HPDE6-E6E7 (cell line): ENCODE measurements at regions not wholly inside any gene's neighbourhood (a gene's known extent, or its start where the extent isn't known, plus 50 kb on each side); places are given as distances from the start of the nearest gene placed in this dataset.

Source experiments
- DNase-seq: peaks from one replicate; pipeline ENCODE4 v3.0.0; 2011; ENCODE audit warnings: missing footprints; ENCODE audit errors: extremely low spot score

GRCh38 chr1:147811273-147811672 lies 50.9 kb upstream of the GJA5 start:
- no peak for DNase-seq

- DNase-seq: no peak
Measured at GRCh38 chr1:147811751-147812150, 51.3 kb upstream of the GJA5 start.

GRCh38 chr1:147812799-147813198 lies 52.4 kb upstream of the GJA5 start:
- no peak for DNase-seq

- DNase-seq: no peak
Measured at GRCh38 chr1:147815503-147815902, 55.1 kb upstream of the GJA5 start.

DNA sequence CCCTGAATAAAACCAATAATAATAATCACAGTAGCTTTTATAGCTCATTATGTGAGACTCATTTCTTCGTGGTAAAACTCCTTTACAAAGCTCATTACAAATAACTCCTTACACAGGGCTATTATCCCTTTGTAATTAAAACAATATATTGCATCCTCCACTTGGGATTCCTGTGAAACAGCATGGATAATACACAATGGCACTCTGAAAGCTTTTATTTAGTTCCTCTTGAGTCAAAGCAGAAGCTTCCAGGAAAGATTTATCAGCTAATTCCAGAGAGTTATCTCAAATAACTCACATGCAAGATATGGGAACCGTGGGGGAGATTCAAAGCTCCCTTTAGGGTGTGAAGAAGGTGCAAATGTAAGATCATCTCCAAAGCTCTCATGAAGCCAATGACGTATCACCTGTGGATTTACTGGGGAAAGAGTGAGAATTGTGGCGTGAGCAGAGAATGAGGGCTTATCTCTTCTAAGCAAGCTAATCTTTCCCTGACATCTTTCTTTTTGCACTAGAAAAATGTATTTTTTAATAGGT lies 60.4 kb upstream of the GJA5 start:
- DNase-seq: no peak

DNA sequence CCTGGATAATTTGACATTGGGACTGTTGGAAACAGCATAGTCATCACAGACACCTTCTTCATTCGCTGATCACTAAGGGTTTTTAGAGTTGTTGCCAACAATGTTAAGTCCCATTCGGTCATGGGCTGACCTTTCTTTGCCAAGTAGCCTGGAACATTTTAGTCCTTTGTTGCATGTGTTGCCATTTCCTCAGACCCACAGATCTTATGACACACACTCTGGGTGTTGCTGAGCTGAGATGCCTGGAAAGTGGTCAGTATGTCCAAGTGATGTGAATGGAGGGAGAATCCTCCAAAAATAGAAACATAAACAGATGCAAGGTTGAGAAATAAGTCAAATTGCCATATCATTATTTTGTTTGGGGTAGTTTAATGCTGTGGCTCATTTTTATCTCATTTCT lies 61.5 kb upstream of the GJA5 start:
- DNase-seq: no peak

DNA sequence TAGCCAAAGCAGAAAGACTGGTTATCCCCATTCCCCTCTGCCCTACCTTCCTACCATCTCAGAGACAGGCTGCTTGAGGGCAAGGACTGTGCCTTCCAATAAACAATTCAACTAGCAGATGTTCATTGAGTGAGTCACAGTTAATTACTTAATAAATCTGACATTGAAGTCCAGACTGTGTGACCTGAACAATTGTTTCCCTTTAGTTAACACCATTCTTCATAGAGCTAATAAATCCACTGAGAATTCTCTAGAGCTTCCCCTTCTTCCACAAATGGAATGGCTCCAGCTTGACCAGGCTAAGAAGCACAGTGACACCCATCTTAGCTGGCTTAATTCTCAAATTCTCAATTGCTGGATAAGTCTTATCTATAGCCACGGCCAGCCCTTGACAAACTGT lies 61.9 kb upstream of the GJA5 start:
- no peak for DNase-seq

GRCh38 chr1:147824001-147824400 lies 63.6 kb upstream of the GJA5 start:
- DNase-seq: no peak

DNA sequence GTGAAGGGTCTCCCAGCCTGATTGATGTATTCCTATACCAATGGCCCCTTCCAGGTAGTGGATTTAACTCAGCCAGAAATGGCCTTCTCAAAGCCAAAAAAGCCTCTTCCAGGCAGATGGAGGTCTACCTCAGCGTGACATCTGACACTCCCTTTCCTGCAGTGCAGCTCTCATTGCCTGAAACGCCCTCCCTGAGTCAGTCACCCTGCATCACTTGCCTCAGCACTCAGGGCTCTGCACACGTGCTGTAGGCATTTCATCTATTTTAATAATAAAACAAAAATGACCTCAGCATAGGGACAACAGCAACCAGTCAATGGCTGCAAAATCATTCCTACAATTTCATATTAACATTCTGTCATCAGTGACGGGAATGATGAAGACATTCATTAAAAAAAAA lies 64.4 kb upstream of the GJA5 start:
- DNase-seq: no peak

DNA sequence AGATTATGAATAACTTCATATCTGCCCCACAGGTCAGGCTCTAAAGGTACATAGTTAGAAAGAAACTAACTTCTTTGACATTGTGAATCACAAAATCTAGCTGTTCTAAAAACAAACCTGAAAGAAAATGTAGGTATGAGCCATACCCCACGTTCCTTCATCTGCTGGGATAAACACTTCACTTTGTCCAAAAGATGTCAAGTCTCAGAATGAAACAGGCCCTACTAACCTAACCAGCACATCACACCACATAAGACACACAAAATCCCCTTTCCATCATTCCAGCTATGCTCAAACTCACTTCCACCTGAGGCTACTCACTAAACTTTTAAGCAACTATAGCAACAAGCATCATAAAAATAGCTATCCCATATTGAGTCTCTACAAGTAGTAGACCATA lies 65.2 kb upstream of the GJA5 start:
- DNase-seq: no peak

- DNase-seq: no peak
Measured at GRCh38 chr1:147826259-147826658, 65.9 kb upstream of the GJA5 start.

DNA sequence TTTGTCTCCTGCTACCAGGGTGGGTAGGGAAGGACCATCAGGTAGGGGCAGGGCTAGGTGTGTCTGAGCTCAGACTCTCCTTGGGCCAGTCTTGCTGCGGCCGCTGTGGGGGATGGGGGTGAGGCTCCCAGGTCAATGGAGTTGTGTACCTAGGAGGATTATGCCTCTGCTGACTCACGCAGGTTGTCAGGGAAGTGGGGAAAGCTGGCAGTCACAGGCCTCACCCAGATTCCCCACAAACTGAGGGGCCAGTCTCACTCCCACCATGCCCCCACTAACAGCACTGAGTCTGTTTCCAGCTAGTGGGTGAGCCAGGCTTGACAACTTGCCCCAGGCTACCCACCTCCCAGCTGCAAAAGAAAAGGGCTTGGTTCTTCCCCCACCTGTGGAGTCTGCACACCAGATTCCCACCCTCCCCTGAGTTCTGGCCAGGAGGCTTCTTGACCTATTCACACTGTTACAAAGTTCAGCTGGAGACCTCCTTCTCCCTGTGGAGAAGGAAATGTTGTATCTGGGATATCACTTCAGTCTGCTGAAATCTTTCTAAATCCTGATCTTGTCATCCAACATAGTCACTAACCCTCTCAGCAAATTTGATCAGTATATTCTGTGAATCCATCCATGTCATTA lies 69.2 kb upstream of the GJA8 start:
- DNase-seq: no peak

GRCh38 chr1:147834181-147834580 lies 68.4 kb upstream of the GJA8 start:
- DNase-seq: no peak

DNA sequence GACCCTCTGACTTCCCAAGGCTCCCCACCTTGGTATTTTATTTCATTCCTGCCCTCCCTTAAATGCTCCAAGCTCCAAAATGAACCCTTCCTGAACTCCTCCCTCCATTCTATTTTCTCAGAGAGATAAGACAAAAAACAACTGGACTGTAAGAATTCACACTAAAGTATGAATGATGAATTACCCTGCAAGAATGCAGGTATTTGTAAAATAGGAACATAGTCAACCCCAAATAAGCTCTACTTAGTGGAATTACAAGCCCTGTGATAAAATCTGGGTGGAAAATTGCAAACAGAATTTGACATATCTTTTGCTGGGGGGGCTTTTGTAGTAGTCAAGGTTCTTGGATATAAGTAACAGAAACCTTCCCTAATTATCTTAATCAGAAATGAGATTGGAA lies 67.8 kb upstream of the GJA8 start:
- no peak for DNase-seq

DNA sequence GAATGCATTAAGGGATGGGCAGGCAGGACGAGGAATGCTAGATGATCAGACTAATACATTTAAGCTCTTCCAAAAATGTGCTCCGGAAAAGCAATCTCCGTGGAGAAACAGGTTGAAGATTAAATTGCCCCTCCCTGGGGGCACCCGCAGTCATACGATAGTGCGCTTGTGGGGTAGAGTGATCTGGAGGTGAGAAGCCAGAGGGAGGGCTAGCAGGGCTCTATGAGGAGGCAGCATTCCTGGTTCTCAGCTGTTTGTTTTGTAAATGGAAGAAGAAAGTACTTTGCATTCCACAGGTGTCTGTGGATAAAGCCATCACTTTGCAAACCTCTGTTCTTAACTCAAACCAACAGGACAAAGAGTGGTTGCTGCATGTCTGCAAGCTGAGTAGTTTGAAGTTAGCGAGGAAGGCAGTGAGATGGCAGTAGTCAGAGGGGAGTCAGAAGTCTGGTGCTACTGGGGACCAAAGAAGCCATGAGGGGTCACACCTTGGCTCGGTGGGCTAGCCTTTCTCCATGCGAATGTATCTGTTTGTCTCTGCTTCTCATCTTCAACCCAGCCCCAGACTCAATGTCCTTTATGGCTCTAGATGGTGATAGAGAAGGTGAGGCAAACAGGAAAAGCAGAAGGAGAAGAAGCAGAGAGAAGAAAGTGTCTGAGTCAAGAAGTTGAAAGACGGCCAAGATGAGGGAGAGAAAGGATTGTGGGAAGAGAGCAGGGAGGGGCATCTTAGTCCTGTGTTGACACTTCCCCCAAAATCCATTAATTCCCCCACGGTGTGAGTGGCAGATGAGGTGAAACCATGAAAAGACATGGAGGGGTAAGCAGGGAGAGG lies 65.2 kb upstream of the GJA8 start:
- no peak for DNase-seq

GRCh38 chr1:147837964-147838292 lies 64.7 kb upstream of the GJA8 start:
- DNase-seq: no peak

DNA sequence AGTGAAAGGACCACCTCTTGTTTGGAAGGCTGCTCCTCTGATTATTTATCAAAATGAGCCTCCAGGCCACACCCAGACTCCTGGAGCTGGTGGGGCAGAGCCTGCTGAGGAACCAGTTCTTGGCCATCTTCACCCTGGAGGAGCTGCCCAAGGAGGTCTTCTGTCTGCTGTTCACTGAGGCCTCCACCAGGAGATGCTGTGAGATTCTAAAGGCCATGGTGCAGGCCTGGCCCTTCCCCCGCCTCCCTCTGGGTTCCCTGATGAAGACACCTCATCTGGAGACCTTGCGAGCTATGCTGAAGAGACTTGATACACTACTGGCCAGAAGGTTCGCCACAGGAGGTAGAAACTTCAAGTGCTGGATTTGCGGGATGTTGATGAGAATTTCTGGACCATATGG lies 61.7 kb upstream of the GJA8 start:
- no peak for DNase-seq

DNA sequence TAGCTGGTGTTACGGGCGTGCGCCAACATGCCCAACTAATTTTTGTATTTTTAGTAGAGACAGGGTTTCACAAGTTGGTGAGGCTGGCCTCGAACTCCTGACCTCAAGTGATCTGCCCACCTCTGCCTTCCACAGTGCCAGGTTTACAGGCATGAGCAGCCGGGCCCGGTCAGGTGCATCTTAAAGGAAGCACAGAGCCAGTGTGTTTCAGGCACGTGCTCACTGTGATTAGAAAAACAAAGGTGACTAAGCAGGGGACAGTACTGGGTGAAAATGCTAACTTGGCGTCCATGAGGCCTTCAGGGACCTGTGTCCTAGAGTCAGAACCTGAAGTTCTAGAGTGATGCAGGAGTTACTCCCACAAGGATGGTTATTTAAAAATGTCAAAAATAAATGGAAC lies 60.0 kb upstream of the GJA8 start:
- no peak for DNase-seq

- DNase-seq: no peak
Measured at GRCh38 chr1:147843486-147843885, 59.1 kb upstream of the GJA8 start.

- no peak for DNase-seq
Measured at GRCh38 chr1:147847831-147848230, 54.8 kb upstream of the GJA8 start.

GRCh38 chr1:147849098-147849895 lies 53.3 kb upstream of the GJA8 start:
- DNase-seq: no peak

DNA sequence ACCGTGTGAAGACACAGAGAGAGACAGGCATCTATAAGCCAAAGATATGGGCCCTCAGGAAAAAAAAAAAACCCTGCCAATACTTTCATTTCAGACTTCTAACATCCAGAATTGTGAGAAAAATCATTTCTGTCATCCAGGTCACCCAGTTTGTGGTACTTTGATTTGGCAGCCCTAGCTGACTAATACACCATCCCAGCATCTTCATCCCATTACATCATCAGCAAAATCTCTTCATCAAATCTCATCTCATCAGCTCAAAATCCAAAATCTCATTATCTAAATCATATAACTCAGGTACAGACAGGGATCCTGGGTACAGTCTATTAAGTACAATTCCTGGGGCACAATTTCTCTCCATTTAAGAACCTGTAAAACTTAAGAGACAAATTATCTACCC lies 51.9 kb upstream of the GJA8 start:
- no peak for DNase-seq

- peak; percentile 36 for DNase-seq
Measured at GRCh38 chr1:147851149-147851548, 51.4 kb upstream of the GJA8 start.
